K562 (cell line): ENCODE measurements at regions not wholly inside any gene's neighbourhood (a gene's known extent, or its start where the extent isn't known, plus 50 kb on each side); places are given as distances from the start of the nearest gene placed in this dataset.

ENCODE experiments used
- CEBPB ChIP-seq: fragments of 450-650 bp; IDR thresholded peaks from 2 replicates; pipeline ENCODE4 v1.6.1; 2016; ENCODE audit warnings: missing genetic modification characterization, missing compliant biosample characterization
- JUND ChIP-seq, 2 experiments: IDR thresholded peaks; 2 replicates in 1 of 2; 3 replicates in 1 of 2; pipeline ENCODE4 v1.6.1; 2011; ENCODE audit warnings: borderline replicate concordance in 2 of 2, low read depth in 2 of 2, low read length in 2 of 2, improper control_type of control experiment in 1 of 2, missing biosample characterization in 1 of 2, missing genetic modification characterization in 1 of 2, missing genetic modification reagents in 1 of 2
- MEIS2 ChIP-seq: fragments of 450-650 bp; IDR thresholded peaks from 2 replicates; pipeline ENCODE4 v1.6.1; 2014; ENCODE audit warnings: mild to moderate bottlenecking; ENCODE audit not compliant: partially characterized antibody
- MLX ChIP-seq, 2 experiments: fragments of 450-650 bp in 1 of 2; sonication (generic) in 1 of 2; formaldehyde crosslinking; conservative IDR thresholded peaks; 2 replicates each; pipeline versions ENCODE4 v1.4.0 to v1.8.1; 2020 to 2022; ENCODE audit warnings: mild to moderate bottlenecking in 1 of 2, missing genetic modification reagents in 1 of 2
- MYNN ChIP-seq, 2 experiments: sonication (generic); formaldehyde crosslinking in 1 of 2; IDR thresholded peaks; 2 replicates each; pipeline versions ENCODE4 v1.5.0 to v1.6.1; 2016 to 2020; ENCODE audit warnings: antibody characterized with exemption in 1 of 2, missing genetic modification reagents in 1 of 2
- PHB2 ChIP-seq: fragments of 450-650 bp; IDR thresholded peaks from 2 replicates; pipeline ENCODE4 v1.6.1; 2017; ENCODE audit warnings: low read depth
- PKNOX1 ChIP-seq: fragments of 450-650 bp; IDR thresholded peaks from 2 replicates; pipeline ENCODE4 v1.6.1; 2016
- POLR2AphosphoS5 ChIP-seq: IDR thresholded peaks from 2 replicates; pipeline ENCODE4 v1.6.1; 2011; ENCODE audit warnings: mild to moderate bottlenecking, low read depth, low read length, moderate library complexity; ENCODE audit not compliant: control insufficient read depth, insufficient read depth
- REST ChIP-seq, 2 experiments: fragments of 450-650 bp; formaldehyde crosslinking in 1 of 2; IDR thresholded peaks; 2 replicates each; pipeline versions ENCODE4 v1.4.0 to v1.6.1; 2014 to 2020; ENCODE audit warnings: mild to moderate bottlenecking in 2 of 2, borderline replicate concordance in 1 of 2, low read depth in 1 of 2
- TRIM24 ChIP-seq, 2 experiments: fragments of 450-650 bp; IDR thresholded peaks; 2 replicates each; pipeline ENCODE4 v1.6.1; 2016
- VEZF1 ChIP-seq: fragments of 200-800 bp; sonication (Bioruptor generic); IDR thresholded peaks from 2 replicates; pipeline ENCODE4 v1.6.1; 2017; ENCODE audit warnings: missing genetic modification characterization, missing compliant biosample characterization
- ZBTB2 ChIP-seq: fragments of 450-650 bp; IDR thresholded peaks from 2 replicates; pipeline ENCODE4 v1.6.1; 2016; ENCODE audit warnings: antibody characterized with exemption

GRCh38 chr10:78937800-78938694, 130.7 kb upstream of the ZMIZ1 start (continued):
- TF ChIP-seq VEZF1 (peak; percentile 39; the same call in 1 of the 2 replicates), POLR2AphosphoS5 (peak; percentile 62; the same call in 1 of the 2 replicates), REST (IDR thresholded peaks at IDR 0.05; ENCODE audit: borderline replicate concordance) (peak; percentile 72), REST (CRISPR knock-in tag; IDR thresholded peaks at IDR 0.05; ENCODE audit: low read depth) (0 out of 2 replicates have a peak, but pooled peaks have one; percentile 27), CEBPB (peak; percentile 61), JUND (IDR thresholded peaks at IDR 0.05; ENCODE audit: borderline replicate concordance, low read depth, low read length) (peak; percentile 15; the same call in 1 of the 2 replicates), JUND (tag; IDR thresholded peaks at IDR 0.05; ENCODE audit: borderline replicate concordance, low read depth, low read length) (no peak), TRIM24 (IDR thresholded peaks at IDR 0.05) (peak; percentile 52 to 59; a peak in 2 of 4 replicates), MEIS2 (no peak), MYNN (IDR thresholded peaks at IDR 0.05) (peak; percentile 92), MYNN (CRISPR knock-in tag; IDR thresholded peaks at IDR 0.05) (no peak), ZBTB2 (peak; percentile 58; the same call in 1 of the 2 replicates), PHB2 (no peak), PKNOX1 (peak; percentile 60), MLX (CRISPR knock-in tag; conservative IDR thresholded peaks at IDR 0.05) (no peak)
